ENCODE measurements at regions not wholly inside any gene's neighbourhood (a gene's known extent, or its start where the extent isn't known, plus 50 kb on each side); places are given as distances from the start of the nearest gene placed in this dataset.

DNA sequence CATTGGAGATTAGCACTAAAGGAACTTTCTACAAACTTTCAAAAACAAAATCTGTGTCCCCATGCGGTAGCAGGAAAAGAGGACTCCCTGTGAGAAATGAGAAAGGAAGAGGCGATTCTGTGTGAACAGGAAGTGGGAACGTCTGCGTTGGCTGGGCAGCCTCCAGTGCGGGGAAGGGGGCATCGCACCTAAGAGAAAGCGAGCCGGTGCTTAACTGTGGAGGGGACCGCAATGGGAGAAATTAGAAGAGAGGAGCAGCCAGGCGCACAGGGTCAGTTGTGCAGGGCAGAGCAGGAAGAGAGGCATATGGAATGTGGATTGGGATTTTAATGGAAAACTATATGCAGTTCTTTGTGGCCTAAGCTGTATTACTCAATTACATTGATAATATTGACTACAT lies 77.4 kb upstream of the DOCK9 start:
- DNase-seq (ENCODE audit: low spot score): no peak

DNA sequence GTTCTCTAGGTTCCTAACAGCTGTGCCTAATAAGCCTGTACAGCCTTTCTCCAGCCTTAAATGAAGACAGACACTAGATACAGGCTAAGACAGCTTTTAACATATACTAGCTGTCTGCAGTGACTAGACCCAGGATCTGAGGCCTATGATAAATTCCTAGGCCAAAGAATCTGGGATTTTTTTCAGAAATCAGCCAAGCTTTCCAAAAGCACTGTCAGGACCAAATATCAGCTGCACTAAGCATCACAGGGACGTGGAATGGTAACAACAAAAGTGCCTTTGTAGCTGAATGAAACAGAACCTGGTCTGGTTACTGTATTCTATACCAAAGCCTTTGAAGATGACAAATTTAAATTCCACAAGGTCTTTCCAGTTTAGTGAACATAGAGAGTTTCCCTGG lies 77.9 kb upstream of the DOCK9 start:
- no peak for DNase-seq (ENCODE audit: low spot score)

DNA sequence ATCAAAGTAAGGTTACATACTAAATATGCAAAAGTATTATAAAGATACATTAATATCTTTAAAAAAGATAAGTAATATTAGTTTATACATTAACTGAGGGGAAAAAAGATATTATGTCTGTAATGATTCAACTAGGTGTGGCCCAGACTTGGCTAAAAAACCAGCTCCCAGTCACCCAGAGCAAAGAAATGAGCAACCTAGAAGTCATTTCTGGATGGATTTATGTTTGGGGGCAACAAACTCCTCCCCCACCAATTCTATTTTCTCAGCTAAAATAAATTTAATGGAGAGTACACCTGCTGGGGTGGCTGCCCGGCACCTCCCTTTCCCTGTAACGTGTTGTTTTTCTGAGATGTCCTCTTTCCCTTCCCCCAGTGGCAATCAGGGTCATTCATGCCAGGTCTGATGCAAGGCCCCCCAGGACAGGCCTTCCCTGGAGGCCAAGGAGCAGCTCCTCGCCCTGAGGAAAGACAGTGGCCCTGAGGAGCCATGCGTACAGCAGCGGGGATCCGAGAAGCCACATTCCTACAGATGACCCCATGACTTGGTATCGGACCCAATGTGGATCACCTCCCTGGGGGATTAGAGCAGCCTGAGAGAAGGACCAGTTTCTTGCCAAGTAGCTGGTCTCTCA lies 78.6 kb upstream of the DOCK9 start:
- no peak for DNase-seq (ENCODE audit: low spot score)

DNA sequence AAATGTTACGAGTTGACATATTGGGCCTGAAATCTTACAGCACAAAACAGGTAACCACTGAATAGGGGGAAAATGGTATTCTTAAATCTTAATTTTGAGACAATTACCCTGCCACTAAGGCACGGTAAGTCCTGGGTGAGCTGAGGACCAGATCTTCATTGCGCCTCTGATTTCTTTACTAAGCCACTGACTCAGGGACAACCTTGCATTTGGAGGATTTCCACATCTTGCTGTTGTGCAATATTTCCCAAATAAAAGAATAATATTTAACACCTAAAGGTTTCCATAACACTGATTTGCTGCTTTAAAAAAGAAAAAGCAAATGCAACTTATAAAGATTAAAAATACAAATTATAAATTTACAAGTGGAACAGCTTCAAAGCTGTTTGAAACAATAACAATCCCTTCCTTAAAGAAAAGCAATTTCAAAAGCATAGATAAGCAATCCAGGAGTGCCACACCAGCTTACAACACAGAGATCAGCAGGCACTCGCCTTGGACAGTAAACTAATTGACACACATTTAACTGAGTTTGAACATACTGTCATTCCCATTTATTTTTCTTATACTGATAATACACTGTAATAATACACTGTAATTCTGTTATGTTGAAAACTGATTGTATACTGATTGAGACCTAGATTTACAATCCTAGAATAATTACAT lies 79.6 kb upstream of the DOCK9 start:
- DNase-seq (ENCODE audit: low spot score): no peak

DNA sequence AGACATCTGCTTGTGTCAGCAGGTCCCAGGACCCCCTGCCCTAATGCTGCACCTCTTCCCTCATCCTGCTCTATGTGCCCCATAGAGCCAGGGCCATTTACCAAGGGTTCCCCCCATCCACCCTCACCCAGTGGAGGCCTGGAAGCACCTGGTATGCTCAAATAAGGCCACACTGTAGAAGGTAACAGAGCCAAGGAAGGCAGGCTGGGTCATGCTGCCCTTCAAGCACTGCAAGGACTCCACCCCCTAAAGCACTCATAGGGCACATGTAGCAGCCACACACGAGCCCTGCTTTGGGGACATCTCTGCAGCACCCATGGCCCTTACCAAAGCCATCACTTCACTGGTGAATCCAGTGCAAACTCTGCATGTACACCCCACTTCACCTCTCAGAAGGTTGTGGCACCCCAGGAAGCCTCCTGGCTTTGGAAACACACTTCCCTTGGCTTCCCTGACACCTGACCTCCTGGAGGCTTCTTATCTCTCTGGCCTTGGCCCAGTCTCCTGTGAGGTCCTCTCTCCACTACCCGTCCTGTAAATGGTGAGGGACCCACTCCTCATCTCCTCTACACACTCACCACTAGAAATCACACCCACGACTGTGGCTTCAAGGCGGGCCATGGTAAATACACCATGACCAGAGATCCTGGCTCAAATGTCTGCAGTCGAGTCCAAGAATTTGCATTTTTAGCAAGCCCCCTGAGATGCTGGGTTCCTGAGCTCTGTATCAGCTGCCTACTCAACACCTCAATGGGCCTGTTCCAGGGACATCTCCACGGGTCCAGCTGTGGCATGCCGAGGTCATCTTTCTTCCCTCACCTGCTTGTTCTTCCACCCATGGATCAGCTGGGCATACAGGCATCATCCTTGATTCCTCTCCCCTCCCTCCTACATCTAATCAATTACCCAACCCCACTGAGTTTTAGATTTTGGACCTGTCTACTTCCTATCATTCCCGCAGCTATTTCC lies 80.9 kb upstream of the DOCK9 start:
- DNase-seq (ENCODE audit: low spot score): no peak

DNA sequence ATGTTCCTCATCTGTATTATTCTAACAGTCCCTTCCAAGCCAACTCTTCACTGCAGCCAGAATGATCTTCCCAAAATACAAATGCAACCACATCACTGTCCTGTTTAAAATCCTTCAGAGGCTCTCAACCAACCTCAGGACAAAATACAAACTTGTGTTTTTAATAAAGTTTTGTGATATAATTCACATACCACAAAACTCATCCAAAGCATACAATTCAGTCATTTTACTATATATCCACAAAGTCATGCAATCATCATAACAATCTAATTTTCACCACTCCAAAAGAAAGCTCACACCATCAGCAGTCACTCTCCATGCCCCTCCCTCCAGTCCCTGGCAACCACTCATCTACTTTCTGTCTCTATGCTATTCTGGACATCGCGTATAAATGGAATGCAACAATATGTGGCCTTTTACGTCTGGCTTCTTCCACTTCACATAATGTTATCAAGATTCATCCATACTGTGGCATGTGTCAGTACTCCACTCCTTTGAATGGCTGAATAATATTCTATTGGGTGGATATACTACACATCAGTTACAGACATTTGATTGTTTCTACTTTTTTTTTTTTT lies 81.7 kb upstream of the DOCK9 start:
- no peak for DNase-seq (ENCODE audit: low spot score)

DNA sequence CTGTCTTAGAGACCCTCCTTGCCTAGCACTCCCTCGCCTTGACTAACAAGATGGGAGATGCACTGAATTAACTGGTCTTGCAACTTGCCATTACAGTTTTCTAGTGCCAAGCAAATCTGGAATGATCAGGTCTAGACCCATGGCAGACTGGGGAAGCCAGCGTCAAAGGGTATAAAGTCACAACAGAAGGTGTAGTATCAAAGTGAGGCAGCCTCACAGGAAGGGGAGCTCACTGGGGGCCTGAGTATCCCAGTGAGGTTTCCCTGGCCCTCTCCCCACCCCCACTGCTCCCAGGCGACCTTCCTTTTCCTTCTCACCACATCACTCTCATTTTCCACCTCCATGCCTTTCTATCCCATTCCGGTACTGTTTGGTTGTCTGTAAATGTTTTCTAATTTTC lies 83.5 kb upstream of the DOCK9 start:
- DNase-seq (ENCODE audit: low spot score): no peak

DNA sequence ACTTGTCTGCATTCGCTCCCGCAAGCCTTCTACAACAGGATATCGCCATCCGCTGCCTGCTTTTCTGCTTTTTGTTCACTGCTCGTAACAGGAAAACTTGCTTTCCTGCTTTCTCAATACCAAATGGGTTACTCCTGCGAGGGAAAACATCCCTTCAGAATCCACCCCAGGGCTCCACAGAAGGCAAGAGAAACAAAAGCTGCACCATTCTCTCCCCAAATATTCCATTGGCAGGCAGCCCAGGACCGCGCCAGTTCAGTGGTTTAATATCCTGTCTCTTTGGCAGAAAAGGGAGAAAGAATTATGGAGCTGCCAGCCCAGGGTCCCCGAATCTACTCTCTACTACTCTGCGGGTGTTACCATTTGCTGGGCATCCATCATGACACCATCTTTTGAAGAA lies 84.7 kb upstream of the DOCK9 start:
- no peak for DNase-seq (ENCODE audit: low spot score)

DNA sequence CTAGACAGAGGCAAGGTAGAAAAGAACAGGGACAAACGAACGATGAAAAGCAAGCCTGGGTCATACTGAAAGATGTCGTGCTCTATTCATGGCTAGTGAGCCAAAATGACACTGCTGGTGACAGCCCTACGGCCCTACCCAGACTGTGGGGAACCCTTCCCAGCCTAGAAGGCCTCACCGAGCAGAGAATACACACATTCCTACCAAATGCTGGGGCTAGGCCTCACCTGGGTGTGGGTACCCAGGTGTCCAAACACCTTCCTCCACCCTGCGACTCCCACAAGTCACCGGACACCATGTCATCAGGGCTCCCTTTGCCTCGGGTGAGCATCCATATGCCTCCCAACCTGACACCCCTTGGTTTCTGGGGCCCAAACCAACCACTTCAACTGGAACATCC lies 85.3 kb upstream of the DOCK9 start:
- DNase-seq (ENCODE audit: low spot score): no peak

DNA sequence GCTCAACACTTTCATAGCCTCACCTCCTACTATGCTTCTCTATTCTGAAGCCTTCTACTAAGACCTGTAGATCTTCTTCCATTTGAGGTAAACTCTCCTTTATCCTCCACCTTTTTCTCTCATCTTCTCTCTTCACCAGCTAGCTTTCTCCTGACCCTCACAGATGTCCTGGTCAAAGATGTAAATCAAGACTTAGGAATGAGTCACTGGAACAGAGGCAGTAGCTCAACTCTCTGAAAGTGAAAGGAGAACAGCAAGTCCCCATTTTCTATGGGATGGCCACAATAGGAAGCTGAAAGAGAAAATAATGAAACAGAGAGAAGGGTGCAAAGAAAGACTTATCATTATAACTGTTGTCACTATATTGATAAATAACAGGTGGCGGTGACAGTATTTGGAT lies 86.1 kb upstream of the DOCK9 start:
- no peak for DNase-seq (ENCODE audit: low spot score)

DNA sequence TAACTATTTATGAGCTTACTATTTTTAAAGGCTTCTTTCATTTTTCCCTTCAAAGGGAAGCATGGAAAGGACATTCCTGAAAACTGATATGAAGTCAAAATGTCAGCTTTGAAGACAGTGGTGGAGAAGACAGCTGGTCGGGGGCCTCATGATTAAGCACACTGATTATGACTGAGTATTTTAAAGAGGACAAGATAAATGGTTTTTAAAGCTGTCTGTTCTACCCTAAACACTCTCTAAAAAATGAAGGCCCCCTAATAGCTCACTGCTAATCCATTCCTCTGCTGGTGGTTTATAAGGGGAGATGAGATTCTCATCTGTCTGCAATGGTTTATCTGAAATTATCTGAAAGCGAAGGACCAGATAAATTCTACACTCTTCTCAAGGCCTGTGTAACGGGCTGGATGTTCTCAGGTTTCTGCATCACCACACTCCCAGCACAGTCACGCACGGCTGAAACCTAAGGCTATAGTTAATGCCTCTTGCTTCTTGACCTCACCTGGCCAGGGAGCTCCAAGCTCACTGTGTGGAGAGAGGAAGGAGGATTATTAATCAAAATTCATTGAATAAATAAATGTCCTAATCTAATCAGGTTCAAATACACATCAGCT lies 86.9 kb upstream of the DOCK9 start:
- no peak for DNase-seq (ENCODE audit: low spot score)

DNA sequence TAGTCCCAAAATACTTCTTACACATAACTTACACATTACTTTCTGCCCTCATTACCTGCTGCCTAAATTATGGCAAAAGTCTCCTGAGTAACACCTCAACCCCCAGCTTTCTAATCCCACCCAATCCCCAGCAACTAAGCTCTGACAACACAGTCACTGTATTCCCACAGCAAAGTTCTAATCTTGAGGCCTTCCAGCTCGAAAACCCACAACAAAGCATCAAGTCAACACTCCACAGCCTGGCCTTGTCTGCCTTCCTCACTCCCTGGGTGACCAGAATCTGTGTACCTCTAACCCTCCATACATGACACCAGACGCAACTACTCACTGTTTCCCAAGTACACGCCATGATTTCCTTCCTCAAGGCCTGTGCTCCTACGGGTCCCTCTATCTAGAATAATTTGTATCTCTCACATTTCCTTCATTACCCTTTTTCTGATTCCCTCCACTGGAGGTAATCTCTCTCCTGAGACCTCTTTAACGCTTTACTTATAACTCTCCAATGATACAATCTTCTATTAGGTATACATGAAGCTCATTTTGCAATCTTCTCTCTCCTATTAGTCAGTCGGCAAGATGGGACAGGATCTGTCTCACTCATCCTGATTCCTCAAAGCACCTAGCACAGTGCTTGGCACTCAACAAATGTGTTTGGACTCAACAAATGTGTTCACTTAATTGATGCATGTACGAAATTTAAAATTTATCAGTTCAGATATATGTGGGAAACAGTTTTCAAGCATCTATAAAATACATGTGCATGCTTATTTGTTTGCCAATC lies 87.6 kb upstream of the DOCK9 start:
- DNase-seq (ENCODE audit: low spot score): no peak

DNA sequence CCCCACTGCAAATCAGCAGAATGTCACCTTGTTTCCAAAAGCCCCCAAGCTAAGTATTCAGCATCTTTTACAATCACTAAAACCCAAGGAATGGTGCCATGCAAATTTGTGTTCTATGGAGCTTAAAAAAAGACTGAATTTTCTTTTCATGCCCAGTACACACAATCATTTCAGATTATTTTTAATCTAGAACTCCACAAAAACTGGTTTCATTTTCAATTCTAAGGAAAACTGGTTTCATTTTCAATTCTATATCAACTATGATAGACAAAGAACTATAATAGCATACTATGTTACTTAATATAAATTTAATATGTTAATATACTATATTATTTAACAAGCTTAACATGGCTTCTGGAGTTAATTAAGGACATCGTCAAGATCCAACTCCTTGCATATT lies 88.4 kb upstream of the DOCK9 start:
- DNase-seq (ENCODE audit: low spot score): no peak

DNA sequence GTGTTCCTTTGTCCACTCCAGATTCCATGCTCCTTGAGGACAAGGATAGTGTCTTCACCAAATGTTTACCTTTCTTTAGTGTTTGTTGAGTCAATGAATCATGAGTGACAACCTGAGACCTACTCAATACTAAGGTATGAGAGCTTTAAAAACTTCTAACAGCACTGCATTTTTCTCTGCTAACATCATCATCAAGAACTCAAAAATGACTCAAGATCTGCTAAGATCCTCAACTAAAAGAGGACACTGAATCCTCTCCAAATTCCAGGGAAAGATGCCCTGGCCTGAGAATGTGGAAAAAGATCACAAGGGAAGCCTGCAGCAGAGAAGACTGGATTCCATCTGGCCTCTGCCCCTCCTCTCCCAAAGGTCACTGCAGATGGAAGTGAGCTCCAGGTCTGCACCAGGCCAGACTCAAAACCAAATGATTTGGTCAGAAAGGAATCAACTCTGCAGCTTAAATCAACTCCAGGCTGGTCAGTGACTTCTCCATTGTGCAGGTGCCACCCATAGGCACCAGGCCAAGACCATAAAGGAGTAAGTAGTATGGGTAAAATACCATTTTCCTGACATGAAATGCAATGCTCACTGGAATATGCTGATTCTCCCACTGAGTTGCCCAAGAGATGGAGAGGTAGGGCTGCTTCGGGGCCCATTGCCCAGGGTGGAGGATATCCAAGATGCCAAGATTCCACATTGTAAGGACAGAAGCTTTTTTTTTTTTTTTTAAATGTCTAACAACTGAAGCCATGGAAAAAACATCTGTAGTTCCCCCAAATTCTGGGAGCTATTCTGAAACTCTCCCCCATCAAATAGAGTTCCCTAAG lies 89.5 kb upstream of the DOCK9 start:
- no peak for DNase-seq (ENCODE audit: low spot score)

DNA sequence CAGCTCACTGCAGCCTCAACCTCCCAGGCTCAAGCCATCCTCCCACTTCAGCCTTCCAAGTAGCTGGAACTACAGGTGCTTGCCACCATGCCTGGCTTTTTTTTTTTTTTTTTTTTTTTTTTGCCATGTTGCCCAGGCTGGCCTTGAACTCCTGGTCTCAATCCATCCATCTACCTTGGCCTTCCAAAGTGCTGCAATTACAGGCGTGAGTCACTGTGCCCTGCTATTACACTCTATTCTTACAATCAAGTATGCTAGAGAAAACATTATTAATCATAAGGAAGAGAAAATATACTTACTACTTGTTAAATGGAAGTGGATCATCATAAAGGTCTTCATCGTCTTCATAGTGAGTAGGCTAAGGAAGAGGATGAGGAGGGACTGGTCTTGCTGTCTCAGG lies 93.3 kb upstream of the DOCK9 start:
- no peak for DNase-seq (ENCODE audit: low spot score)

DNA sequence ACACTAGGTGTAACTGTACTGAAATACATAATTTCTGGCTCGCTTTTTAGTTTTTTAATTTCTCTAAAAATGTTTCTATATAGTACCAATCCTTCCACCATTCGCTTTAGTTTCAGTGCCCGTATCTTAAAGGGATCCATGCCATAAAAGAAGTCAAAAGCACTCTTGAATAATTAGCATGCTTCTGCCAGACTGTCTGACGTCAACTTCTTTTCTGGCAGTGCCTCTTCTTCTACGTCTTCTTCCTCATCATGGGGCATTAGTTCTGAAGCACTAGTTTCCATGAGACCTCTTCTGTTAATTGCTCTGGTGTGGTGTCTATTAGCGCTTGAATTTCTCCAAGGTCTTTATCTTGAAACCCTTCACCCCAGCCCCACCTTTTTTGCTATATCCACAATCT lies 93.8 kb upstream of the DOCK9 start:
- DNase-seq (ENCODE audit: low spot score): no peak

DNA sequence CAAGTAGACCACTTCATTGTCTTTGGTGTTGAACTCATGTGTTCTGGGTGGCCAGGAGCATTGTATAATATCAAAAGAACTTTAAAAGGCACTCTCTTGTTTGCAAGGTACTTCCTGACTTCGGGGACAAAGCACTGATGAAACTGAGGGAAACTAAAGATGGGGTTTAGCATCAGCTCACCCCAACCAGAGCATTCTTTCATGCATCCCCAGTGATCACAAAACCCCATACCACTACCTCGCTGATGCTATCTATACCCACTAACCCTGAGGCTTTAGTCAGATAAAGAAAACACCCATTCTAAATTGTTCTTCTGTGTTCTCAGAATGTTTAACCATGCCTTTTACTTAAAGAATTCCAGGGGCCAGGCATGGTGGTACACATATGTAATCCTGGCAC lies 94.5 kb upstream of the DOCK9 start:
- no peak for DNase-seq (ENCODE audit: low spot score)

DNA sequence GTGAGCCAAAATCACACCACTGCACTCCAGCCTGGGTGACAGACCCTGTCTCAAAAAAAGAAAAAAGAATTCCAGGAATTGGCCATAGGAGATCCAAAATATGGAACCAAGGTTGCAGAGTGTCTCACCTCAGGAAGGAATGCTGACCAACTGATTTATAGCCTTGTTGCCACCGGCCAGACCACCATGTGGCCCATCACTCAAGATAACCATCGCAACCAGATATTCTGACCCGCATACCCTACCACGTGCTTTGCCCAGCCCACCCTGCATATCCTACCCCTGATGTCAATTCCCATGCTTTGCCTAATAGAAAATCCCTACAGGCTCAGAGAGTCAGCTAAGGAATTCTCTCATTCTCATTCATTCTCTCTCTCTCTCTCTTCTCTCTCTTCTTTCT lies 95.1 kb upstream of the DOCK9 start:
- DNase-seq (ENCODE audit: low spot score): no peak

DNA sequence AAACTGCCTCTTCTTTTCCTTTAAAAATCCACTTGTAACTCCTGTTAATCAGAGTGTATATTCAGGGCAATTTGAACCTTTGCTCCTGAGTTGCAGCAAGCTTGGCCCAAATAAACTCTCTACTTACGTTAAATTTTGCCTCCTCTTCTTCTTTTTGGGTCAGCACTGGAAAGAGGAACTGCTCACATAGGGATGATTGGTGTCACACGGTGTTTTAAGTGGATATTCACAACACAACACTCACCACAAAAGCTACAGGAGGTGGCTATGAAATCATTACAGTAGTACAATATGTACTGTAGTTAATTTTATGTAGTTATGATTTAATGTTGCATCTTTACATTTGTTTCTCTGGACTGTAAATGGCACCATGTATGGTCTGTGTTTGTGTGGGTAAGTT lies 96.8 kb upstream of the DOCK9 start:
- no peak for DNase-seq (ENCODE audit: low spot score)

All from germinal center (tissue), 1 donor.